ENCODE measurements at regions not wholly inside any gene's neighbourhood (a gene's known extent, or its start where the extent isn't known, plus 50 kb on each side); places are given as distances from the start of the nearest gene placed in this dataset.

DNA sequence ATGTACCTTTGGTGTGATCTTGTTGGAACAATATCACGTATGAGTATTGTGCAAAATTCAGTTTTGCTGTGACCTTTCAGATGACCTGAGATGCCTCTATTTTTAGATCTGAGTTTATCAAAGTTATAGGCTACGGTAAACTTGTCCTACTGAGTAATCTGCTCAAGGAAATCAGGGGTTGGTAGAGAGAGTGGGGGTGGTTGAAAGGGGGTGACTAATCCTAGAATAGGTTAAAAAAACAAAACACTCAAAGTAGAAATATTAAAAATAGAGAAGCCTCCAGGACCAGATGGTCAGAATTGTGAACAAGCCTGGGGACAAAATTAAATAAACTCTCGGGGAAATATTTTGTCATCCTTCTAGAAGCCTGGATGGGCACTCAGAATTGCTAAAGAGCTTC is 59.9 kb upstream of the C11orf87 start (continued):
- TF ChIP-seq, protein P1, sequence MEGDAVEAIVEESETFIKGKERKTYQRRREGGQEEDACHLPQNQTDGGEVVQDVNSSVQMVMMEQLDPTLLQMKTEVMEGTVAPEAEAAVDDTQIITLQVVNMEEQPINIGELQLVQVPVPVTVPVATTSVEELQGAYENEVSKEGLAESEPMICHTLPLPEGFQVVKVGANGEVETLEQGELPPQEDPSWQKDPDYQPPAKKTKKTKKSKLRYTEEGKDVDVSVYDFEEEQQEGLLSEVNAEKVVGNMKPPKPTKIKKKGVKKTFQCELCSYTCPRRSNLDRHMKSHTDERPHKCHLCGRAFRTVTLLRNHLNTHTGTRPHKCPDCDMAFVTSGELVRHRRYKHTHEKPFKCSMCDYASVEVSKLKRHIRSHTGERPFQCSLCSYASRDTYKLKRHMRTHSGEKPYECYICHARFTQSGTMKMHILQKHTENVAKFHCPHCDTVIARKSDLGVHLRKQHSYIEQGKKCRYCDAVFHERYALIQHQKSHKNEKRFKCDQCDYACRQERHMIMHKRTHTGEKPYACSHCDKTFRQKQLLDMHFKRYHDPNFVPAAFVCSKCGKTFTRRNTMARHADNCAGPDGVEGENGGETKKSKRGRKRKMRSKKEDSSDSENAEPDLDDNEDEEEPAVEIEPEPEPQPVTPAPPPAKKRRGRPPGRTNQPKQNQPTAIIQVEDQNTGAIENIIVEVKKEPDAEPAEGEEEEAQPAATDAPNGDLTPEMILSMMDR (IDR thresholded peaks at IDR 0.05; ENCODE audit: control extremely low read depth in 1 of 3, insufficient read depth in 1 of 3, low read depth in 1 of 3, low read length in 3 of 3) = no peak
